A673 (cell line): ENCODE measurements at regions not wholly inside any gene's neighbourhood (a gene's known extent, or its start where the extent isn't known, plus 50 kb on each side); places are given as distances from the start of the nearest gene placed in this dataset.

Experiments
- CTCF ChIP-seq: fragments of 300-800, 200-600 bp; sonication (generic); conservative IDR thresholded peaks from 2 replicates; pipeline ENCODE4 v1.5.1; 2017; ENCODE audit warnings: low read depth, mild to moderate bottlenecking, antibody characterized with exemption, low read length, moderate library complexity, mixed read lengths
- EZH2 ChIP-seq: fragments of 200-600 bp; sonication (generic); IDR thresholded peaks from 2 replicates; pipeline ENCODE4 v1.6.1; 2017; ENCODE audit warnings: borderline replicate concordance, low read depth, mild to moderate bottlenecking, mixed read lengths, antibody characterized with exemption, low read length; ENCODE audit not compliant: poor library complexity, severe bottlenecking

- no peak for TF ChIP-seq CTCF
- no peak for TF ChIP-seq EZH2
Measured at GRCh38 chr10:107423903-107424302, 259.4 kb upstream of the SORCS1 start.
